AG04449 (cell line): ENCODE measurements at regions not wholly inside any gene's neighbourhood (a gene's known extent, or its start where the extent isn't known, plus 50 kb on each side); places are given as distances from the start of the nearest gene placed in this dataset.

ENCODE experiments used
- CTCF ChIA-PET: fragments of 350-600 bp; formaldehyde crosslinking; extraction: SDS; loops from one replicate; lab custom pipeline; 2021; ENCODE audit warnings: antibody characterized with exemption; lab: Yijun Ruan, JAX
- POLR2A ChIA-PET: fragments of 400-600, 350-600 bp; formaldehyde crosslinking; extraction: SDS; loops from one replicate; lab custom pipeline; 2020; ENCODE audit warnings: antibody characterized with exemption, inconsistent platforms; lab: Yijun Ruan, JAX
- DNase-seq: peaks from one replicate; pipeline ENCODE4 v3.0.0-alpha.2; 2010; ENCODE audit warnings: low read depth, low spot score
- H3K4me3 ChIP-seq: 2 replicates; pipeline ENCODE4 v1.5.1; 2011; ENCODE audit warnings: low read depth, mild to moderate bottlenecking, control low read depth, low read length
- CTCF ChIP-seq: IDR thresholded peaks from one replicate; pipeline ENCODE4 v1.5.1; 2011; ENCODE audit warnings: mild to moderate bottlenecking, moderate library complexity, low read length, control low read depth, inconsistent platforms; ENCODE audit not compliant: insufficient read depth; ENCODE audit errors: missing control alignments

- no peak for DNase-seq
- H3K4me3 ChIP-seq, result no peak overlapping the region
- no peak for TF ChIP-seq CTCF
- ChIA-PET POLR2A (interaction anchor here (0.7 kb wide), 1 partner anchor 1398 kb away, joined by 3 read pairs; the partner anchor contains the start of gene C19orf12), CTCF (no interaction called here)
Measured at GRCh38 chr19:31113293-31113692, 235.9 kb downstream of the TSHZ3 start.

GRCh38 chr19:31112158-31112557 is 237.1 kb downstream of the TSHZ3 start:
- no peak overlapping the region for H3K4me3 ChIP-seq
- no peak for TF ChIP-seq CTCF
- no peak for DNase-seq
- ChIA-PET CTCF (interaction anchor here (1.4 kb wide), 1 partner anchor 164 kb away, joined by 3 read pairs; no protein-coding TSS in a partner anchor), POLR2A (no interaction called here)

GRCh38 chr19:31111741-31112140 is 237.5 kb downstream of the TSHZ3 start:
- ChIA-PET CTCF (interaction anchor here (1.3 to 1.4 kb wide), 2 partner anchors 11 to 164 kb away, joined by 3 read pairs; no protein-coding TSS in a partner anchor), POLR2A (no interaction called here)
- DNase-seq, result no peak
- no peak overlapping the region for H3K4me3 ChIP-seq
- TF ChIP-seq CTCF, result no peak

DNA sequence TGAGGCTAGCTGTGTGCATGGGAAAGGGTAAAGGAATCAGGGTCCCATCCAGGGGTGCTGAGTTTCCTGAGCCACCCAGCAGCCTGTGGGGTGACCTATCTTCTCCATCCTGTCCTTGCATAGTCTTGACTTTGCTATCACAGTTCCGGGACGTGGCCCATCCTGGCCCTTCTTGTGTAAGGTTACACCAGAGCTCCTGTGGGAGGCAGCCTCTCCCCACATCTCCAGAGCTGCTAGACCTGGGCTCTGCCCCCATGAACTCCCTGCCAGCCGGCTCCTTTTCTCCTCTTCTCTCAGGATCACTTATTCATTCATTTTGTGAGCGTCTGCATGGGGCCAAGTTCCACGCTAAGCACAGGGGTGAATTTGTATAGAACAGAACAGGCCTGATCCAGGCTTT is 238.9 kb downstream of the TSHZ3 start:
- CTCF ChIA-PET, result interaction anchor here (0.7 to 3.1 kb wide), 9 partner anchors 9 to 1113 kb away, joined by 3 to 19 read pairs (median 3); no protein-coding TSS in a partner anchor
- peak; percentile 54 for TF ChIP-seq CTCF
- no peak overlapping the region for H3K4me3 ChIP-seq
- POLR2A ChIA-PET, result no interaction called here
- no peak for DNase-seq

DNA sequence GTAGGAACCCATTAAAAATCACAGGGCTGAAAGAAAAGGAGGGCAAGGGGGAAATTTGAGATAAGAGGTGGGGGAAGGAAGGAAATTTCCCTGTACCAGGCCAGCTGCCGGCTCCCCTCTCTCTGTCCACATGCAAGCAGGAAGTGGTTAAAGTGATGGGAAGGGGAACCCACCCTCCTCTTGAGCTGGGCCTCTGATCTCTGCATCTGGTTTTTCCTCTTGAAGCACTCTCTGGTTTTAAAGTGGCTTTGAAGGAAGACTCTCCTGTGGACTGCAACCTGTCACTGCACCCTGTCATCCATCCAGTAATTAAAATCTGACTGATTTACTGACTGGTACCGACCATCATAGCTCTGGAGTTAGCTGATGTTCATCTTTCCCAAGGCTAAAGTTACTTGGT is 239.6 kb downstream of the TSHZ3 start:
- TF ChIP-seq CTCF, result no peak
- no peak for DNase-seq
- ChIA-PET POLR2A (no interaction called here), CTCF (interaction anchor here (0.7 to 3.1 kb wide), 8 partner anchors 11 to 1114 kb away, joined by 3 to 19 read pairs (median 4); no protein-coding TSS in a partner anchor)
- no peak overlapping the region for H3K4me3 ChIP-seq

GRCh38 chr19:31107096-31107495 is 242.1 kb downstream of the TSHZ3 start:
- H3K4me3 ChIP-seq, result no peak overlapping the region
- no peak for TF ChIP-seq CTCF
- CTCF ChIA-PET, result no interaction called here
- no peak for DNase-seq
- POLR2A ChIA-PET, result no interaction called here
